Neural progenitor cell (in vitro differentiated cells): ENCODE measurements at regions not wholly inside any gene's neighbourhood (a gene's known extent, or its start where the extent isn't known, plus 50 kb on each side); places are given as distances from the start of the nearest gene placed in this dataset.

Experiments
- DNase-seq: peaks from one replicate; pipeline ENCODE4 v3.0.0-alpha.2; 2016; ENCODE audit warnings: low spot score
- H2AFZ ChIP-seq: fragments of 200-600 bp; sonication (generic); replicated peaks from 2 replicates; pipeline ENCODE4 v1.6.1; 2016; ENCODE audit warnings: antibody characterized with exemption
- H3F3A ChIP-seq: fragments of 200-600 bp; sonication (generic); 2 replicates; pipeline ENCODE4 v1.6.1; 2016; ENCODE audit warnings: antibody characterized with exemption, low read depth
- H3K27ac ChIP-seq: fragments of 200-600 bp; sonication (generic); 2 replicates; pipeline ENCODE4 v1.5.1; 2016; ENCODE audit warnings: mild to moderate bottlenecking
- H3K27me3 ChIP-seq: fragments of 200-600 bp; sonication (generic); 2 replicates; pipeline ENCODE4 v1.6.1; 2016; ENCODE audit warnings: mild to moderate bottlenecking, moderate library complexity
- H3K36me3 ChIP-seq: fragments of 200-600 bp; sonication (generic); 2 replicates; pipeline ENCODE4 v1.5.1; 2016
- H3K4me1 ChIP-seq: fragments of 200-600 bp; sonication (generic); 2 replicates; pipeline ENCODE4 v1.6.1; 2016; ENCODE audit warnings: mixed run types
- H3K4me2 ChIP-seq: fragments of 200-600 bp; sonication (generic); 2 replicates; pipeline ENCODE4 v1.6.1; 2016
- H3K4me3 ChIP-seq: fragments of 200-600 bp; sonication (generic); 2 replicates; pipeline ENCODE4 v1.5.1; 2016
- H3K79me2 ChIP-seq: fragments of 200-600 bp; sonication (generic); 2 replicates; pipeline ENCODE4 v1.6.1; 2016; ENCODE audit warnings: low read depth
- H3K9ac ChIP-seq: fragments of 200-600 bp; sonication (generic); 2 replicates; pipeline ENCODE4 v1.6.1; 2016
- H3K9me3 ChIP-seq: fragments of 200-600 bp; sonication (generic); 2 replicates; pipeline ENCODE4 v1.5.1; 2016; ENCODE audit warnings: low read depth
- H4K20me1 ChIP-seq: fragments of 200-600 bp; sonication (generic); 2 replicates; pipeline ENCODE4 v1.6.1; 2016; ENCODE audit warnings: low read depth
- H3K27ac Mint-ChIP-seq: 3 replicates; pipeline ENCODE4 v1.8.0; 2021; ENCODE audit warnings: mixed read lengths
- H3K27me3 Mint-ChIP-seq: 2 replicates; pipeline ENCODE4 v1.8.0; 2022; ENCODE audit warnings: low read depth, mild to moderate bottlenecking, inconsistent platforms, moderate library complexity, mixed read lengths; ENCODE audit not compliant: insufficient read depth
- H3K36me3 Mint-ChIP-seq: 3 replicates; pipeline ENCODE4 v1.8.0; 2021; ENCODE audit warnings: mixed read lengths
- H3K4me1 Mint-ChIP-seq: 3 replicates; pipeline ENCODE4 v1.8.0; 2021; ENCODE audit warnings: mixed read lengths
- H3K4me3 Mint-ChIP-seq: 3 replicates; pipeline ENCODE4 v1.8.0; 2021; ENCODE audit warnings: mild to moderate bottlenecking, moderate library complexity, mixed read lengths
- H3K9me3 Mint-ChIP-seq: 3 replicates; pipeline ENCODE4 v1.8.0; 2020; ENCODE audit warnings: mixed read lengths
- EZH2 ChIP-seq: fragments of 200-600 bp; sonication (generic); IDR thresholded peaks from 2 replicates; pipeline ENCODE4 v1.6.1; 2017; ENCODE audit warnings: antibody characterized with exemption, mild to moderate bottlenecking, moderate library complexity
- EZH2phosphoT487 ChIP-seq: fragments of 200-600 bp; sonication (generic); IDR thresholded peaks from 2 replicates; pipeline ENCODE4 v1.6.1; 2017; ENCODE audit warnings: antibody characterized with exemption
- TF ChIP-seq, protein P1 (sequence below): fragments of 200-600 bp; sonication (generic); IDR thresholded peaks from 2 replicates; pipeline ENCODE4 v1.5.1; 2017; ENCODE audit warnings: antibody characterized with exemption, mild to moderate bottlenecking

DNA sequence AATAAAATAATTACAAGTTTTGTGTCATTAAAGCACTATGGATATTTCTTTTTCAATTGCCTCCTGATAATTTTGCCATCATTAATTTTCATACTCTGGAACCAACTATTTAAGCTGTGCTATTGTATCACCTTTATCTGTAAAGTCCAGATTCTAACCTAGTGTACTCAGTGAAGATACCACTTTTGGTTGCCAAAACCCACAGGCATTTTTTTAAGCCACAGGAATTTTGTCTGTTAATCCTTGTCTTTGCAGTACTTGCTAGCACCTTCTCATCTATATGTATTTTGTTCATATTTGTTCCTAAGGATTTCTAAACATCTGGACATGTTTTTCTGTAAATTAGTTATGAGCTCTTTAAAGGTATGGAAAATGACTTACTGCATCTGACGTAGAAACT is 481.4 kb upstream of the DAB2 start:
- no peaks in the 10 kb centered on the region for H3K79me2 ChIP-seq
- H3K27ac ChIP-seq, result no peak overlapping the region
- no peak overlapping the region for H3K4me3 ChIP-seq
- no peaks in the 10 kb centered on the region for H3K36me3 ChIP-seq
- no peaks in the 10 kb centered on the region for H3K9me3 ChIP-seq
- no peaks in the 10 kb centered on the region for H3K4me1 Mint-ChIP-seq
- H3K4me3 Mint-ChIP-seq, result no peak overlapping the region
- no peak for DNase-seq
- no peaks in the 10 kb centered on the region for H3K36me3 Mint-ChIP-seq
- no peaks in the 10 kb centered on the region for H3K4me1 ChIP-seq
- no peaks in the 10 kb centered on the region for H3K27me3 ChIP-seq
- no peak overlapping the region for H2AFZ ChIP-seq
- H4K20me1 ChIP-seq, result no peaks in the 10 kb centered on the region
- H3K9ac ChIP-seq, result no peak overlapping the region
- H3F3A ChIP-seq, result no peaks in the 10 kb centered on the region
- no peak for TF ChIP-seq EZH2
- TF ChIP-seq EZH2phosphoT487, result no peak
- TF ChIP-seq, protein P1, sequence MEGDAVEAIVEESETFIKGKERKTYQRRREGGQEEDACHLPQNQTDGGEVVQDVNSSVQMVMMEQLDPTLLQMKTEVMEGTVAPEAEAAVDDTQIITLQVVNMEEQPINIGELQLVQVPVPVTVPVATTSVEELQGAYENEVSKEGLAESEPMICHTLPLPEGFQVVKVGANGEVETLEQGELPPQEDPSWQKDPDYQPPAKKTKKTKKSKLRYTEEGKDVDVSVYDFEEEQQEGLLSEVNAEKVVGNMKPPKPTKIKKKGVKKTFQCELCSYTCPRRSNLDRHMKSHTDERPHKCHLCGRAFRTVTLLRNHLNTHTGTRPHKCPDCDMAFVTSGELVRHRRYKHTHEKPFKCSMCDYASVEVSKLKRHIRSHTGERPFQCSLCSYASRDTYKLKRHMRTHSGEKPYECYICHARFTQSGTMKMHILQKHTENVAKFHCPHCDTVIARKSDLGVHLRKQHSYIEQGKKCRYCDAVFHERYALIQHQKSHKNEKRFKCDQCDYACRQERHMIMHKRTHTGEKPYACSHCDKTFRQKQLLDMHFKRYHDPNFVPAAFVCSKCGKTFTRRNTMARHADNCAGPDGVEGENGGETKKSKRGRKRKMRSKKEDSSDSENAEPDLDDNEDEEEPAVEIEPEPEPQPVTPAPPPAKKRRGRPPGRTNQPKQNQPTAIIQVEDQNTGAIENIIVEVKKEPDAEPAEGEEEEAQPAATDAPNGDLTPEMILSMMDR, result no peak
- H3K27me3 Mint-ChIP-seq, result no peaks in the 10 kb centered on the region
- H3K9me3 Mint-ChIP-seq, result peaks cover 4% of the 10 kb centered on the region
- H3K27ac Mint-ChIP-seq, result no peak overlapping the region
- H3K4me2 ChIP-seq, result no peak overlapping the region

DNA sequence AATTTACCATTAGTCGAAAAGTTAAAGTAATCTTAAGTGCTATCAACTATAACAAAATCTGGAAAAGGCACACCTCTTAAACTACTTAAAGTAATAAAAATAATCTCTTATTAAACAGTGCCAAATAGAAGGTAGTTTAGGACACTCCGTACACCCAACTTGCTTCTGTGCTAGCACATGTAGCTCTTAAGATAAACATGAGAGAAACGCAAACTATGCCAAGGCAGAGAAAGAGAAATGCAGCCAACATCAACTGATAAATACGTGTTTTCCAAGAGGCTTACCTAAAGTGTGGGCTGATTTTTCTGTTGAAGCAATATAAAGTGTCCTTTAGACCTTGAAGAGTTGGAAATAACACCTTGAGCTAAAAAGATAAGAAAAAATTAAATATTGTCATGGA is 480.6 kb upstream of the DAB2 start:
- H3K4me3 ChIP-seq, result no peak overlapping the region
- no peak overlapping the region for H3K27ac Mint-ChIP-seq
- H3K36me3 Mint-ChIP-seq, result no peaks in the 10 kb centered on the region
- H3F3A ChIP-seq, result no peaks in the 10 kb centered on the region
- H3K4me1 ChIP-seq, result no peaks in the 10 kb centered on the region
- no peak overlapping the region for H3K4me3 Mint-ChIP-seq
- H3K27me3 Mint-ChIP-seq, result no peaks in the 10 kb centered on the region
- no peaks in the 10 kb centered on the region for H3K4me1 Mint-ChIP-seq
- no peaks in the 10 kb centered on the region for H3K27me3 ChIP-seq
- H3K36me3 ChIP-seq, result no peaks in the 10 kb centered on the region
- peaks cover 4% of the 10 kb centered on the region for H3K9me3 Mint-ChIP-seq
- TF ChIP-seq, protein P1, result no peak
- TF ChIP-seq EZH2 (no peak), EZH2phosphoT487 (no peak)
- no peak overlapping the region for H3K4me2 ChIP-seq
- no peak overlapping the region for H3K9ac ChIP-seq
- H4K20me1 ChIP-seq, result no peaks in the 10 kb centered on the region
- no peaks in the 10 kb centered on the region for H3K9me3 ChIP-seq
- no peak for DNase-seq
- no peak overlapping the region for H2AFZ ChIP-seq
- no peaks in the 10 kb centered on the region for H3K79me2 ChIP-seq
- no peak overlapping the region for H3K27ac ChIP-seq

- Histone ChIP-seq H3K27me3 (no peaks in the 10 kb centered on the region), H3K9ac (no peak overlapping the region), H3K4me2 (no peak overlapping the region), H3K79me2 (no peaks in the 10 kb centered on the region), H3K36me3 (no peaks in the 10 kb centered on the region), H4K20me1 (no peaks in the 10 kb centered on the region), H3F3A (no peaks in the 10 kb centered on the region), H2AFZ (no peak overlapping the region), H3K4me1 (no peaks in the 10 kb centered on the region), H3K4me3 (no peak overlapping the region), H3K9me3 (no peaks in the 10 kb centered on the region), H3K27ac (no peak overlapping the region)
- Mint-ChIP-seq H3K4me3 (no peak overlapping the region), H3K9me3 (no peaks in the 10 kb centered on the region), H3K27me3 (no peaks in the 10 kb centered on the region), H3K36me3 (no peaks in the 10 kb centered on the region), H3K27ac (no peak overlapping the region), H3K4me1 (no peaks in the 10 kb centered on the region)
- TF ChIP-seq, protein P1, result no peak
- TF ChIP-seq EZH2 (no peak), EZH2phosphoT487 (no peak)
- DNase-seq, result no peak
These were observed 477.8 kb upstream of the DAB2 start for GRCh38 chr5:39902626-39903025.

GRCh38 chr5:39898731-39899130 is 474.0 kb upstream of the DAB2 start:
- H3K9me3 ChIP-seq, result no peaks in the 10 kb centered on the region
- no peaks in the 10 kb centered on the region for H3K36me3 Mint-ChIP-seq
- no peak overlapping the region for H2AFZ ChIP-seq
- H3K79me2 ChIP-seq, result no peaks in the 10 kb centered on the region
- no peaks in the 10 kb centered on the region for H3K27me3 Mint-ChIP-seq
- H4K20me1 ChIP-seq, result no peaks in the 10 kb centered on the region
- H3K36me3 ChIP-seq, result no peaks in the 10 kb centered on the region
- no peaks in the 10 kb centered on the region for H3K4me1 ChIP-seq
- no peaks in the 10 kb centered on the region for H3K9me3 Mint-ChIP-seq
- H3K4me3 ChIP-seq, result no peak overlapping the region
- no peak for TF ChIP-seq EZH2phosphoT487
- TF ChIP-seq, protein P1, result no peak
- TF ChIP-seq EZH2, result no peak
- no peak overlapping the region for H3K9ac ChIP-seq
- no peak overlapping the region for H3K4me3 Mint-ChIP-seq
- H3K27me3 ChIP-seq, result no peaks in the 10 kb centered on the region
- H3K27ac ChIP-seq, result no peak overlapping the region
- no peaks in the 10 kb centered on the region for H3F3A ChIP-seq
- DNase-seq, result no peak
- no peak overlapping the region for H3K4me2 ChIP-seq
- H3K4me1 Mint-ChIP-seq, result no peaks in the 10 kb centered on the region
- H3K27ac Mint-ChIP-seq, result no peak overlapping the region
